ENCODE measurements at regions not wholly inside any gene's neighbourhood (a gene's known extent, or its start where the extent isn't known, plus 50 kb on each side); places are given as distances from the start of the nearest gene placed in this dataset.

DNA sequence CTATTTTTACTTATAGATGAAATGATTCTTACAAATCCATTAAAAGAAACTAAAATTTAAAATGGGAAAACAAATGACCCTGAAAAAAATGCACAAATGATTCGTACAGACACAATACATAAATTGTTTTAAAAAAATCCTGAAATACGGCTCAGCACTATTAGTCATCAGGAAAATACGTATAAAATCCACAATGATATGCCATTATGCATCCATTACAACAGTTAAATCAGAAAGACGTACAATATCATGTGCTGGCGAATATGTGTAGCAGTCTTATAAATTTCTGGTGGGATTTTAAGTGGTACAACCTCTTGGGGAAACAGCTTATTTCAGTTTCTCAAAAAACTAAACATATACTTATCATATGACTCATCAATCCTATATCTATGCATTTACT lies 600.1 kb upstream of the STEAP1 start:
- Mint-ChIP-seq H3K4me1 (ENCODE audit: unreplicated experiment) (no peaks in the 10 kb centered on the region), H3K27ac (ENCODE audit: unreplicated experiment) (no peak overlapping the region), H3K4me3 (ENCODE audit: unreplicated experiment) (no peak overlapping the region), H3K9me3 (ENCODE audit: unreplicated experiment) (no peaks in the 10 kb centered on the region), H3K27me3 (ENCODE audit: unreplicated experiment) (no peaks in the 10 kb centered on the region), H3K36me3 (ENCODE audit: unreplicated experiment) (no peaks in the 10 kb centered on the region)
- TF ChIP-seq, protein P1, sequence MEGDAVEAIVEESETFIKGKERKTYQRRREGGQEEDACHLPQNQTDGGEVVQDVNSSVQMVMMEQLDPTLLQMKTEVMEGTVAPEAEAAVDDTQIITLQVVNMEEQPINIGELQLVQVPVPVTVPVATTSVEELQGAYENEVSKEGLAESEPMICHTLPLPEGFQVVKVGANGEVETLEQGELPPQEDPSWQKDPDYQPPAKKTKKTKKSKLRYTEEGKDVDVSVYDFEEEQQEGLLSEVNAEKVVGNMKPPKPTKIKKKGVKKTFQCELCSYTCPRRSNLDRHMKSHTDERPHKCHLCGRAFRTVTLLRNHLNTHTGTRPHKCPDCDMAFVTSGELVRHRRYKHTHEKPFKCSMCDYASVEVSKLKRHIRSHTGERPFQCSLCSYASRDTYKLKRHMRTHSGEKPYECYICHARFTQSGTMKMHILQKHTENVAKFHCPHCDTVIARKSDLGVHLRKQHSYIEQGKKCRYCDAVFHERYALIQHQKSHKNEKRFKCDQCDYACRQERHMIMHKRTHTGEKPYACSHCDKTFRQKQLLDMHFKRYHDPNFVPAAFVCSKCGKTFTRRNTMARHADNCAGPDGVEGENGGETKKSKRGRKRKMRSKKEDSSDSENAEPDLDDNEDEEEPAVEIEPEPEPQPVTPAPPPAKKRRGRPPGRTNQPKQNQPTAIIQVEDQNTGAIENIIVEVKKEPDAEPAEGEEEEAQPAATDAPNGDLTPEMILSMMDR (IDR thresholded peaks at IDR 0.05) = no peak
- DNase-seq (ENCODE audit: extremely low spot score, unreplicated experiment) = no peak

DNA sequence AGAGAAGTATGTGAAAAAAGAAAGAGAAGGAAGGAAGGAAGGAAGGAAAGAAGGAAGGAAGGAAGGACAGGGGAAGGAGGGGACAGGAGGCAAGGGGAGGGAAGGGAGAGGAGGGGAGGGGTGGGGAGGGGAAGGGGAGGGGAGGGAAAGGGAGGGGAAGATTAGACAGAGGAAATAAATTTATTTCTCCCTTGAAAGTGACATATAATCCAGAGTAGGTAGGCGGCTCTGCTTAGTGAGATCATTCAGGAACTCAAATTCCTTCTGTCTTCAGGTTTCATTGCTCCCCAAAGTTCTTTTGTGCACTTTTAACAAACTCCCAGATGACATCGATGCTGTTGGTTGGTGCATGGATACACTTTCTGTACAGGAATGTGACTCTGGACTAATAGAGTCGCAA lies 594.7 kb upstream of the STEAP1 start:
- no peaks in the 10 kb centered on the region for H3K36me3 Mint-ChIP-seq (ENCODE audit: unreplicated experiment)

DNA sequence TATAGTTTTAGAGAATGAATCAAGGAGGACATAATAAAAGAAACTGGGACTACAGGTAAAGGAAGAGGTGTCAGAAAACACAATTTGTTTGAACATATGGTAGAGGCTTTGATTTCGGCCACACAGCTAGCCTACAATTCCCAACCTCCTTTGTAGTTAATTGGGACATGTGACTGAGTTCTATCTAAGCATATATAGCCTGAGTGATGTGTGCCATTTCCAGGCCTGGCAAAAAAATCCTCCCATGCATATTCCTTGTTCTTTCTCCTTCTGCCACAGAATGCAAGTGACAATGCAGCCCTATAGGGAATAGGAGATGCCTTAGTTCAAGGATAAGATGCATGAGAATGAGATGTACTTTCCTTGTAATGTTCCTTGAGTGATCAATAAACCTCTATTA lies 590.7 kb upstream of the STEAP1 start:
- TF ChIP-seq, protein P1 (IDR thresholded peaks at IDR 0.05) = no peak
- H3K9me3 Mint-ChIP-seq (ENCODE audit: unreplicated experiment) = peaks cover 30% of the 10 kb centered on the region
- no peaks in the 10 kb centered on the region for H3K27me3 Mint-ChIP-seq (ENCODE audit: unreplicated experiment)
- no peak overlapping the region for H3K4me3 Mint-ChIP-seq (ENCODE audit: unreplicated experiment)
- no peak overlapping the region for H3K27ac Mint-ChIP-seq (ENCODE audit: unreplicated experiment)
- no peaks in the 10 kb centered on the region for H3K4me1 Mint-ChIP-seq (ENCODE audit: unreplicated experiment)
- DNase-seq (ENCODE audit: extremely low spot score, unreplicated experiment) = no peak
- H3K36me3 Mint-ChIP-seq (ENCODE audit: unreplicated experiment) = no peaks in the 10 kb centered on the region

More for the DNA sequence above, 594.7 kb upstream of the STEAP1 start:
- Mint-ChIP-seq H3K4me1 (ENCODE audit: unreplicated experiment) (no peaks in the 10 kb centered on the region), H3K9me3 (ENCODE audit: unreplicated experiment) (no peaks in the 10 kb centered on the region), H3K4me3 (ENCODE audit: unreplicated experiment) (no peak overlapping the region), H3K27ac (ENCODE audit: unreplicated experiment) (no peak overlapping the region), H3K27me3 (ENCODE audit: unreplicated experiment) (no peaks in the 10 kb centered on the region)
- DNase-seq (ENCODE audit: extremely low spot score, unreplicated experiment) = no peak
- TF ChIP-seq, protein P1 (IDR thresholded peaks at IDR 0.05) = no peak

DNA sequence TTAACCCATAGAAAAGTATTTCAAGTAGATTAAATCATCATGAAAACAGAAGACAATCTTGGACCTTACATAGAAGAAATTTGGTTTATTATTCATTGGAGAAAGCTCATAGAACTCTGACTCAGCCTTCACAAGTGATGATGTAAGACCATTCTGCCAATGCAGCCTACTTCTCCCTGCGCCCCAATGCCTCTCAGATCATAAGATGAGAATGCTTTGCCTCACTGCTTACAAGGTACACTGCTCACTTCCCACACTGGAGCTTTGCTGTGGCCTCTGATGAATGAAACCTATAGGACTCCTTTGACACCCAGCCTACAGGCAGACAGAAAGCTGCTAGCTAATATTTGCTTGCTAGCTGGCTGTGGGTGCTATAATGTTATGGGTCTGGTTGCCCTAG lies 569.4 kb upstream of the STEAP1 start:
- Mint-ChIP-seq H3K4me3 (ENCODE audit: unreplicated experiment) (no peak overlapping the region), H3K4me1 (ENCODE audit: unreplicated experiment) (no peaks in the 10 kb centered on the region), H3K27ac (ENCODE audit: unreplicated experiment) (no peak overlapping the region), H3K36me3 (ENCODE audit: unreplicated experiment) (no peaks in the 10 kb centered on the region), H3K9me3 (ENCODE audit: unreplicated experiment) (peaks cover 43% of the 10 kb centered on the region), H3K27me3 (ENCODE audit: unreplicated experiment) (no peaks in the 10 kb centered on the region)
- DNase-seq (ENCODE audit: extremely low spot score, unreplicated experiment) = no peak
- TF ChIP-seq, protein P1 (IDR thresholded peaks at IDR 0.05) = no peak

DNA sequence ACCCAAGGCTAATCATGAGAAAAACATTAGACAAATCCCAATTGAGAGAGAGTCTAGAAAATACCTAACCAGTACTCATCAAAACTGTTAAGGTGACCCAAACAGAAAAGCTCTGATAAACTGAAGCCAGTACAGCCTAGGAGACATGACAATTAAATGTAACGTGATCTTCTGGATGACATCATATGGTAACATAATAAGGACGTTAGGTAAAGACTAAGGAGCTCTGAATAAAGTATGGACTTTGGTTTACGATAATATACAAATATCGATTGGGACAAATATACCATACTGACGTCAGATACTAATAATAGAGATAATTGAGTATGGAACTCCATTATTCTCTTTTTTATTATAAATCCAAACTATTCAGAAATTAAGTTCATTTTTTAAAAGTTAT lies 561.1 kb upstream of the STEAP1 start:
- H3K4me1 Mint-ChIP-seq (ENCODE audit: unreplicated experiment) = no peaks in the 10 kb centered on the region
- peaks cover 13% of the 10 kb centered on the region for H3K9me3 Mint-ChIP-seq (ENCODE audit: unreplicated experiment)
- no peaks in the 10 kb centered on the region for H3K27me3 Mint-ChIP-seq (ENCODE audit: unreplicated experiment)
- no peak for DNase-seq (ENCODE audit: extremely low spot score, unreplicated experiment)
- TF ChIP-seq, protein P1 (IDR thresholded peaks at IDR 0.05) = no peak
- no peaks in the 10 kb centered on the region for H3K36me3 Mint-ChIP-seq (ENCODE audit: unreplicated experiment)
- no peak overlapping the region for H3K27ac Mint-ChIP-seq (ENCODE audit: unreplicated experiment)
- H3K4me3 Mint-ChIP-seq (ENCODE audit: unreplicated experiment) = no peak overlapping the region

Measured in osteocyte (in vitro differentiated cells).